PC-3 (cell line): ENCODE measurements at regions not wholly inside any gene's neighbourhood (a gene's known extent, or its start where the extent isn't known, plus 50 kb on each side); places are given as distances from the start of the nearest gene placed in this dataset.

Source experiments
- ATAC-seq: fragments of 200-7000 bp; cut with Tn5 transposase; 2 replicates; pipeline ENCODE4 v1.9.1; 2020; ENCODE audit warnings: mild to moderate bottlenecking, moderate library complexity
- BruUV-seq: library from RNA; stranded (reverse); fragments of 400-500 nt; replicated peaks from 2 replicates; lab custom pipeline; 2021; lab: Mats Ljungman, UMichigan
- CTCF ChIA-PET: fragments of 300-600 bp; sonication (Branson Sonifier 250); formaldehyde crosslinking; loops from one replicate; lab custom pipeline; 2022; ENCODE audit warnings: antibody characterized with exemption; lab: Charles Lee
- POLR2A ChIA-PET: fragments of 300-600 bp; sonication (Branson Sonifier 250); formaldehyde crosslinking; loops from one replicate; lab custom pipeline; 2022; ENCODE audit warnings: antibody characterized with exemption; ENCODE audit not compliant: unreplicated experiment; lab: Charles Lee
- DNase-seq: peaks from one replicate; pipeline ENCODE4 v3.0.0-alpha.2; 2015
- H2AFZ ChIP-seq: fragments of 300-600 bp; sonication (generic); 2 replicates; pipeline ENCODE4 v1.6.0; 2016; ENCODE audit warnings: antibody characterized with exemption, low read length
- H3F3A ChIP-seq: fragments of 300-600 bp; sonication (generic); one replicate; pipeline ENCODE4 v1.6.0; 2017; ENCODE audit warnings: antibody characterized with exemption, low read length, control low read depth, mild to moderate bottlenecking; ENCODE audit not compliant: unreplicated experiment
- H3K27ac ChIP-seq: fragments of 300-600 bp; sonication (generic); 2 replicates; pipeline ENCODE4 v1.5.1; 2016; ENCODE audit warnings: mild to moderate bottlenecking, low read length
- H3K27me3 ChIP-seq: fragments of 300-600 bp; sonication (generic); 2 replicates; pipeline ENCODE4 v1.6.1; 2016; ENCODE audit warnings: low read length, mixed read lengths
- H3K36me3 ChIP-seq: fragments of 300-600 bp; sonication (generic); 2 replicates; pipeline ENCODE4 v1.6.1; 2016; ENCODE audit warnings: low read depth, mixed run types, low read length, mixed read lengths
- H3K4me1 ChIP-seq: fragments of 300-600 bp; sonication (generic); 2 replicates; pipeline ENCODE4 v1.5.1; 2016; ENCODE audit warnings: low read length; ENCODE audit not compliant: insufficient read depth
- H3K4me2 ChIP-seq: fragments of 300-600 bp; sonication (generic); 2 replicates; pipeline ENCODE4 v1.6.0; 2016; ENCODE audit warnings: low read length
- H3K4me3 ChIP-seq: fragments of 300-600 bp; sonication (generic); 2 replicates; pipeline ENCODE4 v1.5.1; 2016; ENCODE audit warnings: mild to moderate bottlenecking, low read length, mixed read lengths
- H3K79me2 ChIP-seq: fragments of 300-600 bp; sonication (generic); 2 replicates; pipeline ENCODE4 v1.6.1; 2017; ENCODE audit warnings: low read length, mixed read lengths
- H3K9ac ChIP-seq: fragments of 300-600 bp; sonication (generic); 2 replicates; pipeline ENCODE4 v1.6.0; 2016; ENCODE audit warnings: mild to moderate bottlenecking, low read length
- H3K9me2 ChIP-seq: fragments of 300-600 bp; sonication (generic); replicated peaks from 2 replicates; pipeline ENCODE4 v1.6.1; 2016; ENCODE audit warnings: mixed run types, low read length, mixed read lengths
- H3K9me3 ChIP-seq: fragments of 300-600 bp; sonication (generic); 2 replicates; pipeline ENCODE4 v1.6.1; 2016; ENCODE audit warnings: low read length, mixed read lengths
- H4K20me1 ChIP-seq: fragments of 300-600 bp; sonication (generic); 2 replicates; pipeline ENCODE4 v1.6.1; 2016; ENCODE audit warnings: low read length, mixed read lengths
- EZH2 ChIP-seq: fragments of 300-600 bp; sonication (generic); IDR thresholded peaks from one replicate; pipeline ENCODE4 v1.6.1; 2017; ENCODE audit warnings: antibody characterized with exemption, mild to moderate bottlenecking, low read length; ENCODE audit not compliant: unreplicated experiment
- EZH2phosphoT487 ChIP-seq: fragments of 300-600 bp; sonication (generic); IDR thresholded peaks from 2 replicates; pipeline ENCODE4 v1.6.1; 2018; ENCODE audit warnings: mild to moderate bottlenecking, antibody characterized with exemption, low read length, borderline replicate concordance
- intact Hi-C: fragments of 100-400 bp; cut with micrococcal nuclease; formaldehyde crosslinking; loops from 2 replicates; pipeline ENCODE4 v1.9.0; 2023
- TF ChIP-seq, protein P1 (sequence below): fragments of 300-600 bp; sonication (generic); conservative IDR thresholded peaks from 2 replicates; pipeline ENCODE4 v1.5.1; 2017; ENCODE audit warnings: antibody characterized with exemption, low read depth, mild to moderate bottlenecking, low read length

GRCh38 chr10:105605104-105605503 lies 964.0 kb downstream of the SORCS3 start:
- no peaks in the 10 kb centered on the region for H3K4me1 ChIP-seq
- H3K9ac ChIP-seq, result no peak overlapping the region
- no peaks in the 10 kb centered on the region for H3K36me3 ChIP-seq
- H3K9me2 ChIP-seq, result no peaks in the 10 kb centered on the region
- ATAC-seq (no peak), DNase-seq (no peak)
- no peaks in the 10 kb centered on the region for H4K20me1 ChIP-seq
- no peak overlapping the region for H3K4me3 ChIP-seq
- TF ChIP-seq EZH2phosphoT487 (no peak), EZH2 (no peak)
- TF ChIP-seq, protein P1, sequence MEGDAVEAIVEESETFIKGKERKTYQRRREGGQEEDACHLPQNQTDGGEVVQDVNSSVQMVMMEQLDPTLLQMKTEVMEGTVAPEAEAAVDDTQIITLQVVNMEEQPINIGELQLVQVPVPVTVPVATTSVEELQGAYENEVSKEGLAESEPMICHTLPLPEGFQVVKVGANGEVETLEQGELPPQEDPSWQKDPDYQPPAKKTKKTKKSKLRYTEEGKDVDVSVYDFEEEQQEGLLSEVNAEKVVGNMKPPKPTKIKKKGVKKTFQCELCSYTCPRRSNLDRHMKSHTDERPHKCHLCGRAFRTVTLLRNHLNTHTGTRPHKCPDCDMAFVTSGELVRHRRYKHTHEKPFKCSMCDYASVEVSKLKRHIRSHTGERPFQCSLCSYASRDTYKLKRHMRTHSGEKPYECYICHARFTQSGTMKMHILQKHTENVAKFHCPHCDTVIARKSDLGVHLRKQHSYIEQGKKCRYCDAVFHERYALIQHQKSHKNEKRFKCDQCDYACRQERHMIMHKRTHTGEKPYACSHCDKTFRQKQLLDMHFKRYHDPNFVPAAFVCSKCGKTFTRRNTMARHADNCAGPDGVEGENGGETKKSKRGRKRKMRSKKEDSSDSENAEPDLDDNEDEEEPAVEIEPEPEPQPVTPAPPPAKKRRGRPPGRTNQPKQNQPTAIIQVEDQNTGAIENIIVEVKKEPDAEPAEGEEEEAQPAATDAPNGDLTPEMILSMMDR, result no peak
- ChIA-PET CTCF (no interaction called here), POLR2A (no interaction called here)
- no peaks in the 10 kb centered on the region for H3K9me3 ChIP-seq
- BruUV-seq, result no TSS peak
- intact Hi-C loops, result no loop called here
- H3K27ac ChIP-seq, result no peak overlapping the region
- no peaks in the 10 kb centered on the region for H3F3A ChIP-seq
- no peak overlapping the region for H2AFZ ChIP-seq
- no peak overlapping the region for H3K4me2 ChIP-seq
- no peaks in the 10 kb centered on the region for H3K27me3 ChIP-seq
- no peaks in the 10 kb centered on the region for H3K79me2 ChIP-seq

DNA sequence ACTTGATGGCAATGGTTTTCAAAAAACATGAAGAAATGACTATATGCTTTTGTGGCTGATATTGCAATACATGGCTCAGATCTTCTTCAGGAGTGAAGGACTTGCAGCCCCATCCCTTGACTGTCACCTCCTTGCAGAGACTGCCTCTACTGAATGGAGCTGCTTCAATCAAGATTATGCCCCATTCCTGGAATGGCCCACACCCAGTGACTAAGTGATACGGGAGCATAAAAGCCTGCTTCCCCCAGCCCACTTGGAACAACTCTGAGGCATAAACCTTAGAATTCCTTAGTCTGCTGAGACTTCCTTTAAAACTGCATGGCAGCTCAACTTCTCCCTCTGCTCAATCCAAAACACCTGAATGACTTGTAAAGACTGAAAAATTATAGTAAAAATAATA lies 957.1 kb downstream of the SORCS3 start:
- no peaks in the 10 kb centered on the region for H4K20me1 ChIP-seq
- TF ChIP-seq EZH2phosphoT487 (no peak), EZH2 (no peak)
- TF ChIP-seq, protein P1, result no peak
- H3K9ac ChIP-seq, result no peak overlapping the region
- POLR2A ChIA-PET, result no interaction called here
- intact Hi-C loops, result no loop called here
- DNase-seq (no peak), ATAC-seq (no peak)
- H3K9me3 ChIP-seq, result no peaks in the 10 kb centered on the region
- no peak overlapping the region for H3K4me3 ChIP-seq
- no peaks in the 10 kb centered on the region for H3K36me3 ChIP-seq
- no peak overlapping the region for H3K27ac ChIP-seq
- H3K27me3 ChIP-seq, result no peaks in the 10 kb centered on the region
- no peak overlapping the region for H2AFZ ChIP-seq
- CTCF ChIA-PET, result no interaction called here
- no peak overlapping the region for H3K4me2 ChIP-seq
- H3F3A ChIP-seq, result no peaks in the 10 kb centered on the region
- no TSS peak for BruUV-seq
- H3K4me1 ChIP-seq, result no peaks in the 10 kb centered on the region
- no peaks in the 10 kb centered on the region for H3K79me2 ChIP-seq
- H3K9me2 ChIP-seq, result no peaks in the 10 kb centered on the region

DNA sequence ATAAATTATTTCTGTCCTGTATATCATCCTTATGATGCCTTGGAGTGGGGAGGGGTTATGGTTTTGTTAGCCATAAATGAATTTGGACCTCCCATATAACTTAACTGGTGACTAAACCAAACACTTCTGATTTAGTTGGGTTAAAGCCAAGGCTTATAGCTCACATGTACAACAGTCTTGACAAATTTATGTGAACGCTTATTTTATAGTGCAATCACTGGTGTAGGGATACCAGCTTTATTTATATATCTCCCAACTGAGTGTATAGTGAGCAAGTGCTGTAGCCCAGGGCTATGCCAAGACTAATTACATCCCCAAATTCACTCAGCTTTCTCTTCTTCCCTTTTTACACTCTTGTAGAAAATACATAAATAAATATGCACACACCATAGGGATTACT lies 956.2 kb downstream of the SORCS3 start:
- H3K4me3 ChIP-seq, result no peak overlapping the region
- H3K9me2 ChIP-seq, result no peaks in the 10 kb centered on the region
- no peaks in the 10 kb centered on the region for H3K36me3 ChIP-seq
- H3K4me1 ChIP-seq, result no peaks in the 10 kb centered on the region
- no peaks in the 10 kb centered on the region for H3K9me3 ChIP-seq
- no peak overlapping the region for H3K27ac ChIP-seq
- no peak overlapping the region for H3K4me2 ChIP-seq
- TF ChIP-seq EZH2phosphoT487 (no peak), EZH2 (no peak)
- TF ChIP-seq, protein P1, result no peak
- ATAC-seq, result no peak
- no TSS peak for BruUV-seq
- H4K20me1 ChIP-seq, result no peaks in the 10 kb centered on the region
- no peak overlapping the region for H3K9ac ChIP-seq
- H3F3A ChIP-seq, result no peaks in the 10 kb centered on the region
- DNase-seq, result no peak
- ChIA-PET POLR2A (no interaction called here), CTCF (no interaction called here)
- intact Hi-C loops, result no loop called here
- H3K27me3 ChIP-seq, result no peaks in the 10 kb centered on the region
- no peak overlapping the region for H2AFZ ChIP-seq
- no peaks in the 10 kb centered on the region for H3K79me2 ChIP-seq
